ENCODE measurements at regions not wholly inside any gene's neighbourhood (a gene's known extent, or its start where the extent isn't known, plus 50 kb on each side); places are given as distances from the start of the nearest gene placed in this dataset.

- H3K27ac ChIP-seq, result no peak overlapping the region
- H3K27me3 ChIP-seq (replicated peaks), result no peaks in the 10 kb centered on the region
- H3K9me3 ChIP-seq (replicated peaks), result no peaks in the 10 kb centered on the region
- DNase-seq (ENCODE audit: low read depth in 1 of 2, low spot score in 2 of 2), result no peak
- no peaks in the 10 kb centered on the region for H3K4me1 ChIP-seq (replicated peaks)
- no peaks in the 10 kb centered on the region for H3K36me3 ChIP-seq
- H3K4me3 ChIP-seq, result no peak overlapping the region
Measured at GRCh38 chr3:117743993-117744392, 1034.4 kb downstream of the TUSC7 start.

GRCh38 chr3:117744935-117745334, 1035.4 kb downstream of the TUSC7 start:
- Histone ChIP-seq H3K27ac (no peak overlapping the region), H3K4me3 (no peak overlapping the region), H3K36me3 (no peaks in the 10 kb centered on the region), H3K27me3 (replicated peaks) (no peaks in the 10 kb centered on the region), H3K9me3 (replicated peaks) (no peaks in the 10 kb centered on the region), H3K4me1 (replicated peaks) (no peaks in the 10 kb centered on the region)
- no peak for DNase-seq (ENCODE audit: low read depth in 1 of 2, low spot score in 2 of 2)

- Histone ChIP-seq H3K27me3 (replicated peaks) (no peaks in the 10 kb centered on the region), H3K36me3 (no peaks in the 10 kb centered on the region), H3K4me1 (replicated peaks) (no peaks in the 10 kb centered on the region), H3K9me3 (replicated peaks) (no peaks in the 10 kb centered on the region), H3K27ac (no peak overlapping the region), H3K4me3 (no peak overlapping the region)
- no peak for DNase-seq (ENCODE audit: low read depth in 1 of 2, low spot score in 2 of 2)
Measured at GRCh38 chr3:117745516-117745915, 1035.9 kb downstream of the TUSC7 start.

GRCh38 chr3:117746066-117746465, 1036.5 kb downstream of the TUSC7 start:
- Histone ChIP-seq H3K4me1 (replicated peaks) (no peaks in the 10 kb centered on the region), H3K9me3 (replicated peaks) (no peaks in the 10 kb centered on the region), H3K27ac (no peak overlapping the region), H3K4me3 (no peak overlapping the region), H3K36me3 (no peaks in the 10 kb centered on the region), H3K27me3 (replicated peaks) (no peaks in the 10 kb centered on the region)
- DNase-seq (ENCODE audit: low read depth in 1 of 2, low spot score in 2 of 2), result no peak

- Histone ChIP-seq H3K27me3 (replicated peaks) (no peaks in the 10 kb centered on the region), H3K27ac (no peak overlapping the region), H3K4me1 (replicated peaks) (no peaks in the 10 kb centered on the region), H3K9me3 (replicated peaks) (no peaks in the 10 kb centered on the region), H3K36me3 (no peaks in the 10 kb centered on the region), H3K4me3 (no peak overlapping the region)
- no peak for DNase-seq (ENCODE audit: low read depth in 1 of 2, low spot score in 2 of 2)
Measured at GRCh38 chr3:117748131-117748530, 1038.6 kb downstream of the TUSC7 start.

- Histone ChIP-seq H3K36me3 (no peaks in the 10 kb centered on the region), H3K4me3 (no peak overlapping the region), H3K9me3 (replicated peaks) (no peaks in the 10 kb centered on the region), H3K27me3 (replicated peaks) (no peaks in the 10 kb centered on the region), H3K27ac (no peak overlapping the region), H3K4me1 (replicated peaks) (no peaks in the 10 kb centered on the region)
- no peak for DNase-seq (ENCODE audit: low read depth in 1 of 2, low spot score in 2 of 2)
Measured at GRCh38 chr3:117750674-117751269, 1041.2 kb downstream of the TUSC7 start.

GRCh38 chr3:117751651-117752050, 1042.1 kb downstream of the TUSC7 start:
- no peak overlapping the region for H3K27ac ChIP-seq

GRCh38 chr3:117752984-117753717, 1043.6 kb downstream of the TUSC7 start:
- Histone ChIP-seq H3K9me3 (replicated peaks) (no peaks in the 10 kb centered on the region), H3K4me1 (replicated peaks) (no peaks in the 10 kb centered on the region), H3K27ac (no peak overlapping the region), H3K36me3 (no peaks in the 10 kb centered on the region), H3K27me3 (replicated peaks) (no peaks in the 10 kb centered on the region), H3K4me3 (no peak overlapping the region)
- no peak for DNase-seq (ENCODE audit: low read depth in 1 of 2, low spot score in 2 of 2)

More at GRCh38 chr3:117751651-117752050, 1042.1 kb downstream of the TUSC7 start:
- no peaks in the 10 kb centered on the region for H3K9me3 ChIP-seq (replicated peaks)
- H3K4me1 ChIP-seq (replicated peaks), result no peaks in the 10 kb centered on the region
- H3K36me3 ChIP-seq, result no peaks in the 10 kb centered on the region
- no peaks in the 10 kb centered on the region for H3K27me3 ChIP-seq (replicated peaks)
- DNase-seq (ENCODE audit: low read depth in 1 of 2, low spot score in 2 of 2), result no peak
- H3K4me3 ChIP-seq, result no peak overlapping the region

GRCh38 chr3:117754058-117754457, 1044.5 kb downstream of the TUSC7 start:
- no peak for DNase-seq (ENCODE audit: low read depth in 1 of 2, low spot score in 2 of 2)
- Histone ChIP-seq H3K36me3 (no peaks in the 10 kb centered on the region), H3K4me1 (replicated peaks) (no peaks in the 10 kb centered on the region), H3K27ac (no peak overlapping the region), H3K27me3 (replicated peaks) (no peaks in the 10 kb centered on the region), H3K4me3 (no peak overlapping the region), H3K9me3 (replicated peaks) (no peaks in the 10 kb centered on the region)

- no peaks in the 10 kb centered on the region for H3K4me1 ChIP-seq (replicated peaks)
- DNase-seq (ENCODE audit: low read depth in 1 of 2, low spot score in 2 of 2), result no peak
- H3K4me3 ChIP-seq, result no peak overlapping the region
- no peaks in the 10 kb centered on the region for H3K36me3 ChIP-seq
- no peak overlapping the region for H3K27ac ChIP-seq
- no peaks in the 10 kb centered on the region for H3K9me3 ChIP-seq (replicated peaks)
- no peaks in the 10 kb centered on the region for H3K27me3 ChIP-seq (replicated peaks)
Measured at GRCh38 chr3:117754841-117755240, 1045.3 kb downstream of the TUSC7 start.

GRCh38 chr3:117756563-117756962, 1047.0 kb downstream of the TUSC7 start:
- Histone ChIP-seq H3K27me3 (replicated peaks) (no peaks in the 10 kb centered on the region), H3K27ac (no peak overlapping the region), H3K36me3 (no peaks in the 10 kb centered on the region), H3K9me3 (replicated peaks) (no peaks in the 10 kb centered on the region), H3K4me3 (no peak overlapping the region), H3K4me1 (replicated peaks) (no peaks in the 10 kb centered on the region)
- no peak for DNase-seq (ENCODE audit: low read depth in 1 of 2, low spot score in 2 of 2)

GRCh38 chr3:117761703-117762620, 1052.4 kb downstream of the TUSC7 start:
- Histone ChIP-seq H3K4me3 (no peak overlapping the region), H3K27ac (no peak overlapping the region)
- DNase-seq (ENCODE audit: low read depth in 1 of 2, low spot score in 2 of 2), result no peak

GRCh38 chr3:117762621-117763037, 1053.0 kb downstream of the TUSC7 start:
- no peak for DNase-seq (ENCODE audit: low read depth in 1 of 2, low spot score in 2 of 2)
- Histone ChIP-seq H3K27ac (no peak overlapping the region), H3K27me3 (replicated peaks) (no peaks in the 10 kb centered on the region), H3K4me3 (no peak overlapping the region), H3K36me3 (no peaks in the 10 kb centered on the region), H3K9me3 (replicated peaks) (no peaks in the 10 kb centered on the region), H3K4me1 (replicated peaks) (no peaks in the 10 kb centered on the region)

More at GRCh38 chr3:117761703-117762620, 1052.4 kb downstream of the TUSC7 start:
- H3K36me3 ChIP-seq, result no peaks in the 10 kb centered on the region
- no peaks in the 10 kb centered on the region for H3K27me3 ChIP-seq (replicated peaks)
- no peaks in the 10 kb centered on the region for H3K4me1 ChIP-seq (replicated peaks)
- H3K9me3 ChIP-seq (replicated peaks), result no peaks in the 10 kb centered on the region

GRCh38 chr3:117763561-117763960, 1054.0 kb downstream of the TUSC7 start:
- Histone ChIP-seq H3K27me3 (replicated peaks) (no peaks in the 10 kb centered on the region), H3K27ac (no peak overlapping the region), H3K9me3 (replicated peaks) (no peaks in the 10 kb centered on the region), H3K36me3 (no peaks in the 10 kb centered on the region), H3K4me1 (replicated peaks) (no peaks in the 10 kb centered on the region), H3K4me3 (no peak overlapping the region)
- DNase-seq (ENCODE audit: low read depth in 1 of 2, low spot score in 2 of 2), result no peak
